Ishikawa (cell line): ENCODE measurements at regions not wholly inside any gene's neighbourhood (a gene's known extent, or its start where the extent isn't known, plus 50 kb on each side); places are given as distances from the start of the nearest gene placed in this dataset.

ENCODE experiments used
- CEBPB ChIP-seq: IDR thresholded peaks from 2 replicates; pipeline ENCODE4 v1.6.1; 2012
- CREB1 ChIP-seq: IDR thresholded peaks from 2 replicates; pipeline ENCODE4 v1.6.1; 2012; ENCODE audit warnings: low read depth
- EGR1 ChIP-seq: IDR thresholded peaks from 2 replicates; pipeline ENCODE4 v1.6.1; 2012
- EP300 ChIP-seq: IDR thresholded peaks from 2 replicates; pipeline ENCODE4 v1.6.1; 2012; ENCODE audit warnings: borderline replicate concordance
- FOXM1 ChIP-seq: IDR thresholded peaks from 2 replicates; pipeline ENCODE4 v1.6.1; 2012; ENCODE audit warnings: low read depth, borderline replicate concordance
- NFIC ChIP-seq: IDR thresholded peaks from 2 replicates; pipeline ENCODE4 v1.6.1; 2012
- RAD21 ChIP-seq: IDR thresholded peaks from 2 replicates; pipeline ENCODE4 v1.6.1; 2012; ENCODE audit warnings: low read depth
- TAF1 ChIP-seq: IDR thresholded peaks from 2 replicates; pipeline ENCODE4 v1.6.1; 2012; ENCODE audit warnings: low read depth, mild to moderate bottlenecking
- TCF12 ChIP-seq: IDR thresholded peaks from 2 replicates; pipeline ENCODE4 v1.6.1; 2012; ENCODE audit warnings: low read depth
- TEAD4 ChIP-seq: IDR thresholded peaks from 2 replicates; pipeline ENCODE4 v1.6.1; 2012
- YY1 ChIP-seq: IDR thresholded peaks from 2 replicates; pipeline ENCODE4 v1.6.1; 2012; ENCODE audit warnings: low read depth
- ZBTB7A ChIP-seq: IDR thresholded peaks from 2 replicates; pipeline ENCODE4 v1.6.1; 2012; ENCODE audit warnings: low read depth
- TF ChIP-seq, protein P1 (sequence below): IDR thresholded peaks from 2 replicates; pipeline ENCODE4 v1.6.1; 2012; ENCODE audit warnings: low read depth, mild to moderate bottlenecking
- TF ChIP-seq, protein P2 (sequence below): IDR thresholded peaks from 2 replicates; pipeline ENCODE4 v1.6.1; 2012
- TF ChIP-seq, protein P3 (sequence below): IDR thresholded peaks from 2 replicates; pipeline ENCODE4 v1.6.1; 2012

DNA sequence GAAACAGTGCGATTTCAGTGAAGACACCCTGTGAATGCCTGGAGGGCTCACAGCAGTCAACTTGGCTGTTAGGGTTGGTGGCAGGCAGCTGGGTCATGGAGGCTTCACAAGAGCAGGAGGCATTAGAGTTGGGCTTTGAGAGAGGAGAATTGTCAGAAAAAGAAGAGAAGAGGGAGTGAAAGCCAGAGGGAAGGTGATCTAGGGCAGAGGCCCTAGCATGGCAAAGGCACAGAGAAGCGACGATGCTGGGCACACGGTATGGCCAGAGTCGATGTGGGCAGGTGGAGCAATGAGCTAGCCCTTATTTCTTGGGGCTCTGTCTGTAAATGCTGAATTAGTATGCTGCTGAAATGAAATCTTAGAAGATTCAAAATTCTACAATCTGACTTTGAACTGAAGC is 52.6 kb upstream of the OLFM4 start:
- TF ChIP-seq TEAD4 (no peak), ZBTB7A (no peak), EP300 (no peak), CREB1 (no peak), RAD21 (no peak), TCF12 (no peak), YY1 (no peak), TAF1 (no peak), NFIC (no peak), FOXM1 (no peak), EGR1 (no peak), CEBPB (no peak)
- TF ChIP-seq, protein P1, sequence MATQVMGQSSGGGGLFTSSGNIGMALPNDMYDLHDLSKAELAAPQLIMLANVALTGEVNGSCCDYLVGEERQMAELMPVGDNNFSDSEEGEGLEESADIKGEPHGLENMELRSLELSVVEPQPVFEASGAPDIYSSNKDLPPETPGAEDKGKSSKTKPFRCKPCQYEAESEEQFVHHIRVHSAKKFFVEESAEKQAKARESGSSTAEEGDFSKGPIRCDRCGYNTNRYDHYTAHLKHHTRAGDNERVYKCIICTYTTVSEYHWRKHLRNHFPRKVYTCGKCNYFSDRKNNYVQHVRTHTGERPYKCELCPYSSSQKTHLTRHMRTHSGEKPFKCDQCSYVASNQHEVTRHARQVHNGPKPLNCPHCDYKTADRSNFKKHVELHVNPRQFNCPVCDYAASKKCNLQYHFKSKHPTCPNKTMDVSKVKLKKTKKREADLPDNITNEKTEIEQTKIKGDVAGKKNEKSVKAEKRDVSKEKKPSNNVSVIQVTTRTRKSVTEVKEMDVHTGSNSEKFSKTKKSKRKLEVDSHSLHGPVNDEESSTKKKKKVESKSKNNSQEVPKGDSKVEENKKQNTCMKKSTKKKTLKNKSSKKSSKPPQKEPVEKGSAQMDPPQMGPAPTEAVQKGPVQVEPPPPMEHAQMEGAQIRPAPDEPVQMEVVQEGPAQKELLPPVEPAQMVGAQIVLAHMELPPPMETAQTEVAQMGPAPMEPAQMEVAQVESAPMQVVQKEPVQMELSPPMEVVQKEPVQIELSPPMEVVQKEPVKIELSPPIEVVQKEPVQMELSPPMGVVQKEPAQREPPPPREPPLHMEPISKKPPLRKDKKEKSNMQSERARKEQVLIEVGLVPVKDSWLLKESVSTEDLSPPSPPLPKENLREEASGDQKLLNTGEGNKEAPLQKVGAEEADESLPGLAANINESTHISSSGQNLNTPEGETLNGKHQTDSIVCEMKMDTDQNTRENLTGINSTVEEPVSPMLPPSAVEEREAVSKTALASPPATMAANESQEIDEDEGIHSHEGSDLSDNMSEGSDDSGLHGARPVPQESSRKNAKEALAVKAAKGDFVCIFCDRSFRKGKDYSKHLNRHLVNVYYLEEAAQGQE: no peak
- TF ChIP-seq, protein P2, sequence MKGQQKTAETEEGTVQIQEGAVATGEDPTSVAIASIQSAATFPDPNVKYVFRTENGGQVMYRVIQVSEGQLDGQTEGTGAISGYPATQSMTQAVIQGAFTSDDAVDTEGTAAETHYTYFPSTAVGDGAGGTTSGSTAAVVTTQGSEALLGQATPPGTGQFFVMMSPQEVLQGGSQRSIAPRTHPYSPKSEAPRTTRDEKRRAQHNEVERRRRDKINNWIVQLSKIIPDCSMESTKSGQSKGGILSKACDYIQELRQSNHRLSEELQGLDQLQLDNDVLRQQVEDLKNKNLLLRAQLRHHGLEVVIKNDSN: no peak
- TF ChIP-seq, protein P3, sequence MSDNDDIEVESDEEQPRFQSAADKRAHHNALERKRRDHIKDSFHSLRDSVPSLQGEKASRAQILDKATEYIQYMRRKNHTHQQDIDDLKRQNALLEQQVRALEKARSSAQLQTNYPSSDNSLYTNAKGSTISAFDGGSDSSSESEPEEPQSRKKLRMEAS: no peak

DNA sequence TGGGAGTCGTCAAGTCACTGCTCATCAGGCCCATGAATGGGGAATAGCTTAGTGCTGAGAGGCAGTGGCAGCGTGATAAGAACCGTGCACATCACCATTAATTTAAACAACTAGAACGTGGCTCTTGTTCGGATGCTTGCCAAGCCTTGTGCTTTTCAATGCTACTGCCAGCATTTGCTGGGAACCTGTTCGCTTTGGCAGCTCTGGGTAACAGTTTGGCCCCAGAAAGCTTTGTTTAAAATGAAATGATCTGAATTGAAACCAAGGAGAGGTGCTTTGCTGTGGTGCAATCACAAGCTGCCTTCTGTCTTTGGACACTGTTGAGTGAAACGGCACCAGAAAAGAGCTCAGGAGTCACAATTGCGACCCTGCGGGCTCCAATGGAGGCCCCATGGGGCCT is 53.5 kb upstream of the OLFM4 start:
- TF ChIP-seq EP300 (no peak), YY1 (no peak), RAD21 (no peak), CEBPB (no peak), TEAD4 (no peak), EGR1 (no peak)
- TF ChIP-seq, protein P3: no peak
- TF ChIP-seq, protein P1: no peak

DNA sequence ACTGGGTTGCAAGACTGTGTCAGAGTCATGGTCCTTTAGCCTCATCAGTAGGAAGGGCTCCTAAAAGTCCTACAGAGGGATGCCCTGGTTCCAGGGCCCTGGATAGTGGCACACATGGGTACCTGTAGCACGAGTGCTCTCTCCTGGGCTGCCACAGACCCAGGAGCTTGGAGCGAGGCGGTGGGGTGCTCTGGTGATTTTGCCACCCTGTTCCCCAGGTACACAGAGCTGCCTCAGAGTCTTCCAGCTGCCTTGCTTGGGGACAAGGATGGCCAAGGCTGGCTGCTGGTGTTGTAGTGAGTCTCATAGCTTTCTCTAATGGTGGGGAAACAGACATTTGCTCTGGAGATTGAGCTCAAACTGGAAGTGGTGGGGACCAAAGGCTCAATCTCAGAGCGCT is 53.9 kb upstream of the OLFM4 start:
- no peak for TF ChIP-seq TEAD4
- no peak for TF ChIP-seq RAD21
- TF ChIP-seq, protein P3: no peak
- TF ChIP-seq CEBPB: no peak
- TF ChIP-seq YY1: no peak

DNA sequence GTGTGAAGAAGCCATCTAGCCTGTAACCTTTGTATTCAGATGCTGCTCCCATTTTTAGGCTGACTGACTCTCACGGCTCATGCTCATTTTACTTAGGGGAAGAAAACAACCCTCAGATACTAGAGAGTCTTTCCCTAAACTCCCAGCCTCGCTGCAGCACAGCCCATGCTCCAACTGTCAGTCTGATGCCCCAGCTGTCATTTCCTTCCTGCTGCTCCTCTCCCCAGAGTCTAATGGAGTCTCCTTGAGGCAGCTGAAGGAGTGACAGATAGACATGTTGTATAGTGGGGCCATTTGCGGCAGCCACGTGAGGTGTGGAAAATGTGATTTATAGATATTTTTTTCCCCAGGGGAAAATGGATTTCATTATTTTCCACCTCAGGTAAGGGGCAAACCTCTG is 59.2 kb upstream of the OLFM4 start:
- TF ChIP-seq YY1: no peak
- no peak for TF ChIP-seq RAD21
- TF ChIP-seq CREB1: no peak
- TF ChIP-seq TCF12: no peak
- TF ChIP-seq ZBTB7A: no peak
- TF ChIP-seq, protein P3: no peak
- no peak for TF ChIP-seq TAF1
- no peak for TF ChIP-seq TEAD4
- TF ChIP-seq EGR1: no peak
- TF ChIP-seq, protein P2: no peak
- TF ChIP-seq NFIC: no peak
- no peak for TF ChIP-seq CEBPB
- TF ChIP-seq, protein P1: no peak
- no peak for TF ChIP-seq FOXM1
